Astrocyte (in vitro differentiated cells and primary cell): ENCODE measurements at regions not wholly inside any gene's neighbourhood (a gene's known extent, or its start where the extent isn't known, plus 50 kb on each side); places are given as distances from the start of the nearest gene placed in this dataset.

Experiments
- DNase-seq: peaks from one replicate; pipeline ENCODE4 v3.0.0-alpha.2; 2010; ENCODE audit warnings: low read depth
- FAIRE-seq: peaks from 2 replicates; lab custom pipeline; 2011; peaks lifted over from hg19 to GRCh38; lab: Jason Lieb, UNC
- H2AFZ ChIP-seq: 2 replicates; pipeline ENCODE4 v1.6.0; 2012; ENCODE audit warnings: low read depth, low read length, inconsistent platforms
- H3K27ac ChIP-seq: 2 replicates; pipeline ENCODE4 v1.5.1; 2011; ENCODE audit warnings: low read depth, low read length, inconsistent platforms
- H3K27me3 ChIP-seq: 2 replicates; pipeline ENCODE4 v1.6.0; 2011; ENCODE audit warnings: low read length, inconsistent platforms; ENCODE audit not compliant: insufficient read depth
- H3K36me3 ChIP-seq: 2 replicates; pipeline ENCODE4 v1.5.1; 2011; ENCODE audit warnings: low read length, inconsistent platforms; ENCODE audit not compliant: insufficient read depth
- H3K4me1 ChIP-seq: 2 replicates; pipeline ENCODE4 v1.5.1; 2011; ENCODE audit warnings: low read length, inconsistent platforms; ENCODE audit not compliant: insufficient read depth
- H3K4me2 ChIP-seq: 2 replicates; pipeline ENCODE4 v1.6.0; 2012; ENCODE audit warnings: low read length, inconsistent platforms
- H3K4me3 ChIP-seq: 2 replicates; pipeline ENCODE4 v1.5.1; 2011; ENCODE audit warnings: low read depth, mild to moderate bottlenecking, low read length, inconsistent platforms; ENCODE audit not compliant: insufficient read depth
- H3K79me2 ChIP-seq: 2 replicates; pipeline ENCODE4 v1.6.0; 2012; ENCODE audit warnings: mild to moderate bottlenecking, low read length, inconsistent platforms; ENCODE audit not compliant: insufficient read depth
- H3K9ac ChIP-seq: 2 replicates; pipeline ENCODE4 v1.6.0; 2012; ENCODE audit warnings: mild to moderate bottlenecking, low read length, inconsistent platforms
- H3K9me3 ChIP-seq: 2 replicates; pipeline ENCODE4 v1.5.1; 2012; ENCODE audit warnings: low read depth, mild to moderate bottlenecking, low read length, inconsistent platforms; ENCODE audit not compliant: insufficient read depth
- H4K20me1 ChIP-seq: 2 replicates; pipeline ENCODE4 v1.6.0; 2012; ENCODE audit warnings: low read length, inconsistent platforms; ENCODE audit not compliant: insufficient read depth
- H3K27ac Mint-ChIP-seq: one replicate; pipeline ENCODE4 v1.8.0; 2021; ENCODE audit warnings: mild to moderate bottlenecking, mixed read lengths; ENCODE audit not compliant: unreplicated experiment
- H3K27me3 Mint-ChIP-seq: one replicate; pipeline ENCODE4 v1.8.0; 2021; ENCODE audit warnings: low read depth, mixed read lengths; ENCODE audit not compliant: unreplicated experiment
- H3K36me3 Mint-ChIP-seq: one replicate; pipeline ENCODE4 v1.8.0; 2021; ENCODE audit warnings: low read depth, mixed read lengths; ENCODE audit not compliant: unreplicated experiment
- H3K4me1 Mint-ChIP-seq: one replicate; pipeline ENCODE4 v1.8.0; 2021; ENCODE audit warnings: low read depth, mixed read lengths; ENCODE audit not compliant: unreplicated experiment
- H3K4me3 Mint-ChIP-seq: one replicate; pipeline ENCODE4 v1.8.0; 2021; ENCODE audit warnings: mild to moderate bottlenecking, moderate library complexity, mixed read lengths; ENCODE audit not compliant: unreplicated experiment
- H3K9me3 Mint-ChIP-seq: one replicate; pipeline ENCODE4 v1.8.0; 2021; ENCODE audit warnings: mild to moderate bottlenecking, mixed read lengths; ENCODE audit not compliant: unreplicated experiment
- EZH2 ChIP-seq: IDR thresholded peaks from 2 replicates; pipeline ENCODE4 v1.6.1; 2012; ENCODE audit warnings: mild to moderate bottlenecking, low read length, inconsistent platforms; ENCODE audit not compliant: insufficient read depth
- TF ChIP-seq, protein P1 (sequence below): IDR thresholded peaks from 2 replicates; pipeline ENCODE4 v1.5.1; 2011; ENCODE audit warnings: low read depth, mild to moderate bottlenecking, inconsistent platforms, low read length, moderate library complexity; ENCODE audit not compliant: insufficient read depth

DNA sequence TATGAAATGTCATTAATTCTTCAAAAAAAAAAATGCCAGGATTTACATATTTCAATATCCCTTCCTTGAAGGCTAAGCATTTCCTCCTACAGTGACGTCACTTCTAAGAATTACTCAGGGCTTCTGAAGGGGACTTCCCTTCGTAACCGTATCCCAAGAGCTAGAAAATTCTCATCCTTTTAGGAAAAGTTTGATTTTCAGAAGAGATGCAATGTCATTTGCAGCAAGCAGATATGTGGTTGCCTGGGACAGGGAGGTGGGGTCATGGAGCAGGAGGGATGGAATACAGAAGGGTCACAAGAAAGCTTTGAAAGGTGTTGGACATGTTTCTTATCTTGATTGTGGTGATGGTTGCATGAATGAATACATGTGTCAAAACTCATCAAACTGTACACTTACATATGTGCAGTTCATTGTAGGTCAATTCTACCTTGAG is 97.0 kb upstream of the ATL2 start:
- H3K9me3 ChIP-seq = no peaks in the 10 kb centered on the region
- H3K36me3 ChIP-seq = no peaks in the 10 kb centered on the region
- no peak overlapping the region for H3K4me3 ChIP-seq
- H3K4me1 ChIP-seq = no peaks in the 10 kb centered on the region
- H3K27ac ChIP-seq = no peak overlapping the region
- Mint-ChIP-seq H3K4me1 (peaks cover 7% of the 10 kb centered on the region), H3K27me3 (peaks cover 43% of the 10 kb centered on the region), H3K36me3 (no peaks in the 10 kb centered on the region), H3K27ac (no peak overlapping the region), H3K9me3 (no peaks in the 10 kb centered on the region), H3K4me3 (no peak overlapping the region)
- no peak overlapping the region for H2AFZ ChIP-seq
- TF ChIP-seq, protein P1, sequence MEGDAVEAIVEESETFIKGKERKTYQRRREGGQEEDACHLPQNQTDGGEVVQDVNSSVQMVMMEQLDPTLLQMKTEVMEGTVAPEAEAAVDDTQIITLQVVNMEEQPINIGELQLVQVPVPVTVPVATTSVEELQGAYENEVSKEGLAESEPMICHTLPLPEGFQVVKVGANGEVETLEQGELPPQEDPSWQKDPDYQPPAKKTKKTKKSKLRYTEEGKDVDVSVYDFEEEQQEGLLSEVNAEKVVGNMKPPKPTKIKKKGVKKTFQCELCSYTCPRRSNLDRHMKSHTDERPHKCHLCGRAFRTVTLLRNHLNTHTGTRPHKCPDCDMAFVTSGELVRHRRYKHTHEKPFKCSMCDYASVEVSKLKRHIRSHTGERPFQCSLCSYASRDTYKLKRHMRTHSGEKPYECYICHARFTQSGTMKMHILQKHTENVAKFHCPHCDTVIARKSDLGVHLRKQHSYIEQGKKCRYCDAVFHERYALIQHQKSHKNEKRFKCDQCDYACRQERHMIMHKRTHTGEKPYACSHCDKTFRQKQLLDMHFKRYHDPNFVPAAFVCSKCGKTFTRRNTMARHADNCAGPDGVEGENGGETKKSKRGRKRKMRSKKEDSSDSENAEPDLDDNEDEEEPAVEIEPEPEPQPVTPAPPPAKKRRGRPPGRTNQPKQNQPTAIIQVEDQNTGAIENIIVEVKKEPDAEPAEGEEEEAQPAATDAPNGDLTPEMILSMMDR = no peak
- no peak for TF ChIP-seq EZH2
- H3K4me2 ChIP-seq = no peak overlapping the region
- H3K79me2 ChIP-seq = no peaks in the 10 kb centered on the region
- H3K27me3 ChIP-seq = peaks cover 35% of the 10 kb centered on the region
- no peak for FAIRE-seq
- H4K20me1 ChIP-seq = no peaks in the 10 kb centered on the region
- no peak overlapping the region for H3K9ac ChIP-seq
- DNase-seq = no peak

DNA sequence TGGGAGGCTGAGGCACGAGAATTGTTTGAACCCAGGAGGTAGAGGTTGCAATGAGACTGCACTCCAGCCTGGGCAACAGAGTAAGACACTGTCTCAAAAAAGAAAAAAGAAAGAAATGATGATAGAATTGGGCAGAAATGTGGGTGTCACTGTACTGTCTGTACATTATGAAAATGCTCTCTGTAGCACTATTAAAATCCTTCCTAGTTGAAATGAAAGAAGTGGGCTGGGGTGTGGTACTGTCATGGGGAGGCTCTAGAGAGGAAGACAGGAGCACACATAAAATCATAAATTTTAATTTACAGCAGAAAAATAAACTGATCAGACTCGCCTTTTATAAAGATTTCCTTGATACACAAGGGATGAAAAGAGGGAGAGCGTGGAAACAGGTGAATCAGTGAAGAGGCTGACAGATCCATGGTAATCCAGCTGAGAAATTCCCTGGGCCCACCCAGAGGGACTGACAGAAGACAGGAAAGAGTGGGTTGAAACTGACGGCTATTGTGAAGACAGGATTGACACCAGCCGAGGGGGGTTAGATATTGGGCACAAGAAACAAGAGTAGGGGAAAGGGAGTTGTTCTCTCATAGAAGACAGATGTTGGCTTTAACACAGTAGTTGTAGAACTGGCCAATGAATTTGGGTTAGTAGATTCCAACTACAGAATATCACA is 96.4 kb upstream of the ATL2 start:
- Histone ChIP-seq H3K4me3 (no peak overlapping the region), H3K9me3 (no peaks in the 10 kb centered on the region), H3K36me3 (no peaks in the 10 kb centered on the region), H3K9ac (no peak overlapping the region), H3K4me1 (no peaks in the 10 kb centered on the region), H3K4me2 (no peak overlapping the region), H4K20me1 (no peaks in the 10 kb centered on the region), H3K27ac (no peak overlapping the region), H3K79me2 (no peaks in the 10 kb centered on the region), H3K27me3 (peaks cover 39% of the 10 kb centered on the region), H2AFZ (no peak overlapping the region)
- Mint-ChIP-seq H3K36me3 (no peaks in the 10 kb centered on the region), H3K9me3 (no peaks in the 10 kb centered on the region), H3K27ac (no peak overlapping the region), H3K4me3 (no peak overlapping the region), H3K27me3 (peaks cover 47% of the 10 kb centered on the region), H3K4me1 (peaks cover 7% of the 10 kb centered on the region)
- DNase-seq = no peak
- TF ChIP-seq EZH2 = no peak
- TF ChIP-seq, protein P1 = no peak
- FAIRE-seq = no peak

DNA sequence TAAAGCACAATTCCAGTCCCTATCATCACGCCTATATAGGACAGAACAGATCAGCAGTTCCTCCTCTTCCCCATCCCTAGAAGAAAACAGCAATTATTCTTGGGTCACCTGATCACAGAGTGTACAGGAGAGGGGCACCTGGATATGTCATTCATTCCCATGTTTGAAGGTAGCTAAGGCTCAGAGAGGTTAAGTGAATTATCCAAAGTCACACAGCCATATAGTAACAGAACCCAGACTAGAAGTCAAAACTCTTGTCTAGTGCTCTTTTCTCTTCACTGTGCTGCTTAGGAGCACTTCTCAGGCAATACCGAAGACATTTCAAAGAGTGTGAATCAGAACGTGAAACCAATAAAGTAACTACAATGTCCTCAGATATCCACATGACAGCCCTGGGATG is 93.0 kb upstream of the ATL2 start:
- no peak overlapping the region for H3K27ac Mint-ChIP-seq
- Histone ChIP-seq H3K79me2 (no peaks in the 10 kb centered on the region), H3K4me3 (no peak overlapping the region), H3K36me3 (no peaks in the 10 kb centered on the region), H2AFZ (no peak overlapping the region), H3K9me3 (no peaks in the 10 kb centered on the region), H3K27ac (no peak overlapping the region), H3K4me2 (no peak overlapping the region), H3K9ac (no peak overlapping the region), H3K27me3 (peaks cover 55% of the 10 kb centered on the region), H4K20me1 (no peaks in the 10 kb centered on the region), H3K4me1 (no peaks in the 10 kb centered on the region)
- H3K27me3 Mint-ChIP-seq = peaks cover 63% of the 10 kb centered on the region
- TF ChIP-seq, protein P1 = no peak
- no peak for TF ChIP-seq EZH2
- H3K4me1 Mint-ChIP-seq = peaks cover 7% of the 10 kb centered on the region
- DNase-seq = no peak
- H3K9me3 Mint-ChIP-seq = no peaks in the 10 kb centered on the region
- no peak overlapping the region for H3K4me3 Mint-ChIP-seq
- FAIRE-seq = no peak
- no peaks in the 10 kb centered on the region for H3K36me3 Mint-ChIP-seq
